GM21529 (cell line): ENCODE measurements at regions not wholly inside any gene's neighbourhood (a gene's known extent, or its start where the extent isn't known, plus 50 kb on each side); places are given as distances from the start of the nearest gene placed in this dataset.

ENCODE experiments used
- ATAC-seq: cut with Tn5 transposase; IDR thresholded peaks from one replicate; pipeline ENCODE4 v1.9.1; 2021; ENCODE audit not compliant: unreplicated experiment

DNA sequence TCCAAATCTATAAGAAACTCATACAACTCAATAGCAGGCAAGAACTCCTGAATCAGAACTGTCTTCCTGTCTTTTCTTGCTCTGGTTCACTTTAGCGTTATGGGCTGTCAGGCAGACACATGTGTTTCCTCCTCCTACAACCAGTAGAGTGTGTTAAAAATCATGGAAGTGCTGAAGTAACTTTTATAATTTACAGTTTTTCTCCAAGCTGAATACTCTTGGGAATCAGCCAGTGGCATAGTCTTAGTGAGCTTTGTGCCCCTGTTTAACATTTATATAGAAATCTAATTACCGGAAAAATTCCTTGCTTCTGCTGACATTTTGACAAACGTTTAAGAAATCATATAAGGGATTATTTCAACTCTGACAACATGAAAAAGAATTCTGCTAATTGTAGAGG, 113.1 kb upstream of the RGS18 start:
- no peak for ATAC-seq

DNA sequence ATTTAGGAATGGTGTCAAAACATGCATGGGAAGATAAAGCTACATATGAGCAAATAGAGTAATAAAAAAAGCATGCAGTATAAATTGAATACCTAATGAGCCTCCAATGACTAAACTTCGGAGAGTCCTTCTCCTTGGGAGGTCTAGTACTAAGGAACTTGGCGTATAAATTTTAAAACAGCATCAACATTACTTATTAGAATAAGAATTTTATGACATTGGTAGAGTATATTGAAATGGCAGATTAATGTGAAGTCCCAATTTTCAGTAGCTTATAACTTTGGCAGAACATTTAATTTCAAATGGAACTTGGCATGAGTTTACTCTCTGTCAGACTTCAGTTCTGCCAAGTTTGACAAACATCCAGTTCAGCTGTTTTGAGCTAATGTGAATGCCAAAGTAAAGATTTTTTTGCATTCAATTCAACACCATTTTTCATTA, 104.7 kb upstream of the RGS18 start:
- no peak for ATAC-seq

DNA sequence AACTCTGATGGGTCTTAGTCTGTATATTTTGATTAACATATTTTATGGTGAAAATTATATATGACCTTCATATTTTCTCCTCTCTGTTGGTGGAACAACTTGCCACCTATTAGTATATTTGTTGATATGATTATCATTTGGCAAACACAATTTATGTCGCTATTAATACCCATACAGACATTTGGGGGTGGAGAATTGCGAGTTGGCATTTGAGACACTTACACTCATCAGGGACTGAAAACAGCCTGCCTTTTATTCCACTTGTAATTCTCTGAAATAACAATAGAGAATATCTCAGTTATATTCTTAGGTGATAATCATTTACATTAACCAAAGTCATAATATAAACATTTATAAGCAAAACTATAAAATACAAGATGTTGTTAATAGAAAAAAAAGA, 100.5 kb upstream of the RGS18 start:
- ATAC-seq = no peak

DNA sequence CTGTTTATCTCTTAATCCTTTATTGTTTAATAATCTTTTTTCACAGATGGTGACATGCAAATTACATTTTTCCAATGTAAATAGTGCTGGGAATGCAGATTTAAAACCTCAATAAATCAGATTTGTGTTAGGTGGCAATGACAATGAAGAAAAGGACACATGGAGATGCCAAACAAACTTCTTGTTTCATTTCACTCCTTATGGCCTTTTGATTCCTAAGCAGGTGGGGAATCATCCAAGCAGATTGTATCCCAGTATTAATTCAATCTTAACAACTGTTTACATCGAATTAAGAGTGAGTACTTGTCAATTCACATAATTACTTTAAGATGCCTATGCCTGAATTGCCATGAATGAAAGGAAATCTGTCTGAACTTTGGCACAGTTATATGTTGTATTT, 98.9 kb upstream of the RGS18 start:
- no peak for ATAC-seq

DNA sequence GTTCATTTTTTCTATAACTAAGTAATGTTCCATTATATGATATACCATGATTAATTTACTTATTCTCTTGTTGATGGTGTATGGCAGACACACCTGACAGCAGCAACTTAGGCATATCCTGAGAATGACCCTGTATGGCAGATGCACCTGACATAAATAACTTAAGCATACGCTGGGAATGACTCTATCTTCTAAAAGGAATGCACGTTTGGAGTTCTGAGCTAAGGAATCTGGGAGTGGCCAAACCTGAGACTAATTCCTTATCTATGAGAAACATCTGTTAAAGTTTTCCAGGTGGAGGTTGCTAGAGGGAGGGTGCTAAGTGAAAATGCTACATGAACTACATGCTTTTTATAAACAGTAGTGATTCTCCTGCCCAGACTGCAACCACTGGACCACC, 96.7 kb upstream of the RGS18 start:
- ATAC-seq = no peak

DNA sequence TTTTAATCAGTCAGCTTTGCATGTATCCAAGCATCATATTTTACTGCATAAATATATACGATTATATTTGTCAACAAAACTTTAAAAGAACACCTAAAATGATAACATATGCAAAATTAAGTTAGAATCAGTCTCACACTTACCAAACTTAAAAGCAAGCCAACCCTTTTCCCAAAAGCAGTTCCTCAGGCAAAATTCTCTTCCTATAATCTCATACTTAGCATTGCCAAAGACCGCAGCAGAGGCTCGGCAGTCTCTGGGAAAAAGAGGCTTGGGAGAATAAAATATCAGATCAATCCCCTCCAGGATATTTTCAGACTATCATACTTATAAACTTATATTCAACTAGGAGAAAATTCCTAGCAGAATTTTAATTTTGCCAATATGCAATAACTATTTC, 93.2 kb upstream of the RGS18 start:
- no peak for ATAC-seq

DNA sequence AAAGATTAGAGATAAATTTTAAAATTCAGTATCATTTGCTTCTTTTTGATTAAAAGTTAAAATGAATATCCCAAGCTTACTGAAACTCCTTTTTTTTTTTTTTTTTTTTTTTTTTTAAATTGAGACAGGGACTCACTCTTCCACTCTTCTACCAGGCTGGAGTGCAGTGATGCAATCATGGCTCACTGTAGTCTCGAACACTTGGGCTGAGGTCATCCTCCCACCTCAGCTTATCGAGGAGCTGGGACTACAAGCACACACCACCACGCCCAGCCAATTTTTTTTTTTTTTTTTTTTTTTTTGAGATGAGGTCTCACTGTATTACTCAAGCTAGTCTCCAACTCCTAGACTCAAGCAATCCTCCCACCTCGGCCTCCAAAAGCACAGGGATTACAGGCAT, 92.1 kb upstream of the RGS18 start:
- no peak for ATAC-seq

DNA sequence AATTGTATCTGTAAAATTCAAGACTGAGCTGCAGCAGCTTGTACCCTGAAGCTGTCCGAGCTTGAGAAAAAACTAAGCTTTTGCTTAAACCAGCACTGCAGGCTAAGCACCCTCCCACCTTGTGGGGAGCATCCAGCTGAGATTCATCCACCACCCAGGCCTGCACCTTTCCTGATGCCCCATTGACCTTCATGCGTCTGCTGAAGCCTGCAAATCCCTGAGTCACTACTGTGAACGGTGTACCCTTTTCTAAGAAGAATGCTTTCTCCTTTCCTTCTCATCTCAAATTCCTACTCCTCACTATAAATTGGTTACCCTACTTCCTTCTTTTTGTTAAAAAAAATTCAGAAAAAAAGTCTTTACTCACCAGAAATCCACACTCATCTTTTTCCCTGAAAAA, 90.9 kb upstream of the RGS18 start:
- ATAC-seq = no peak

DNA sequence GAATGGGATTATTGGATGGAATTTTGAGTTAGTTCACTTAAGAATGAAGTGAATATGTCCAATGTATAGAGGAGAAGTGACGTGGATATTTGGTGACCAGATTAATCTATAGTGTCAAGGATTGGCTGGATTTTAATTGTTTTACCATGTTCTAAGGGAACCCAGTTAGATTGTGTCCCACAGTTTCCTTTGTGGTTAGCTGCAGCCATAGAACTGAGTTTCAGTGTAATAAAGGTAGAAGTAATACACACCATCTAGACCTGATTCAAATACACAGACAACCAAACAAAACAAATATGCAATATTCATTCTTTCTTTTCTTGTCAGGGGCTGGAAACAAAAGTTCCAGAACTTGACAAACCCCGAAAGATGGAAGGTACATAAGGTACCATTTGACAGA, 88.0 kb upstream of the RGS18 start:
- ATAC-seq = no peak

DNA sequence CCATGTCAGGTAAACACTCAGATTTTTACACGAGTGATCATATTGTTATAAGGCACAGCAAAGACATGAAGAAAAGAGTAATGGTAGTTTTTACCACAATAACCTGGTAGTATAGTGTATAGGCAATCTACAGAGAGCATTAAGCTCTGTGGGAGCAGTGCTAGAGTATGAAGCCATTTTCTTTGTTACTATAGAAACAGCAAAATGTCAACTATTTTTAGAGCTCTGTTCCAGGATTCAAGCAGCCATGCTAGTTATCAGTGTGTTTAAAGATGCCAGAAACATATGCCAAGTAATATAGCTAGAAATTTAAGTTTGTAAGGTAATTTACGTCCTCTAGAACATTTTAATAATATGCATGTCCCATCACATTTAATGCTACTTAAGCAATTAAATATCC, 77.6 kb upstream of the RGS18 start:
- no peak for ATAC-seq

DNA sequence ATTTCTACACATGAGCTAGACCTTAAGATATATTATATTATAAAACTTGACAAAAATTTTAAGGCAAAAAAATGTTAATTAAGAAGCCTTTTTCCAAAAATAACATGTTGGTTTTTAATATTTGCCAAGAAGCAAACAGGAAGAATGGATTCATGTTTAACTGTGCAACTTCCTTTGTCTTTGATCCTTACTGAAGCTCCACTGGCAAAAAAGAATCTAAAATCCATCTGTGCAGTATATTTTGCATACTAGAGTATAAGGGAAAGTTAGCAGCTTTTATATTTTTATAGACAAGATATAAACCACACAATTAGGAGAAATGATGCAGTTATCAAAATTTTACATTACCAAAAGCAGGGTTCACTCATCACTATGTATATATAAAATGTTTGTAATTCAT, 76.9 kb upstream of the RGS18 start:
- no peak for ATAC-seq

DNA sequence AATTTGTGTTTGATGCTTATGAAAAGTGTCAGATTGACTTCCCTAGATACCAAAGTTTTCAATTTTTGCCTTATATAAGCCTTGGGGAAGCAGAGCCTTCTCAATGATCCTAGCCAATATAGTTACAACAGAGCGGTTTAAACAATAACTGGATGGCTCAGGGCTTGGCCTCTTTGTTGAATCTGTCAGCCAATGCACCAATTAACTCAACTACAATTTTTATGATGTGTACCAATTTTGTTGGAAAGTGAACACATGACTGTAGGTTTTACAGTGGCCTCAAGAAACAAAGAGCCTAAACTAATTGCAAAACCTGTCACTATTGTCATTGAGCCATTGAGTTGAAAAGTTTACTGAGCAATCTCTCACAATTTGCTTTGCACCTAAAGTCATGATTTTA, 71.6 kb upstream of the RGS18 start:
- no peak for ATAC-seq

DNA sequence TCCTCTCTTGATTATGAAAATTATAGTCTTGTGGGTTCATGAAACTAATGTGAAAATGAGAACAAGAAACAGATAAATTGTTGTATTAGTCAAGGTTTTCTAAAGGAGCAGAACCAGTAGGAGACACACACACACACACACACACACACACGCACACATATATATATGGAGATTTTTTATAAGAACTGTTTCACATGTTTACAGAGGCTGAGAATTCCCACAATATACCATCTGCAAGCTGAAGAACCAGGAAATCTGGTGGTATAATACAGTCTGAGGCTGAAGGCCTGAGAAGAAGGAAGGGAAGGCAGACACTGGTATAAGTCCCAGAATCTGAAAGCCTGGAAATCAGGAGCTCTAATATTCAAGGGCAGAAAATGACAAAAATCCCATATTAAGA, 70.9 kb upstream of the RGS18 start:
- ATAC-seq = no peak

DNA sequence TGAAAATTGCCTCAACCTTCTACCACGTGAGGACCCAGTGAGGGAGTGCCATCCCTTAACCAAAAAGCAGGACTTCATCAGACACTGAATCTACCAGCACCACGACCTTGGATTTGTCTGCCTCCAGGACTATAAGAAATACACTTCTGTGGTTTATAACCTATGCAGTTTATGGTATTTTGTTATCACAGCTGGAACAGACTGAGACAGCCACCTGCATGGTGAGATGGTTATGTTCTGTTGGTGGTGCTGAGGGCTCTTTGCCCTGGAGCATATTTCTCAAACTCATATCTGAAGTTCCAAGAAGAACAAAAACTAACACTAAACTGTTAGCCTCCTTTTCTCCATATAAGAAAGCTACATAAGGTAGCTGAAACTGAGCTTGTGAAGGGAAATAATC, 69.8 kb upstream of the RGS18 start:
- ATAC-seq = no peak

DNA sequence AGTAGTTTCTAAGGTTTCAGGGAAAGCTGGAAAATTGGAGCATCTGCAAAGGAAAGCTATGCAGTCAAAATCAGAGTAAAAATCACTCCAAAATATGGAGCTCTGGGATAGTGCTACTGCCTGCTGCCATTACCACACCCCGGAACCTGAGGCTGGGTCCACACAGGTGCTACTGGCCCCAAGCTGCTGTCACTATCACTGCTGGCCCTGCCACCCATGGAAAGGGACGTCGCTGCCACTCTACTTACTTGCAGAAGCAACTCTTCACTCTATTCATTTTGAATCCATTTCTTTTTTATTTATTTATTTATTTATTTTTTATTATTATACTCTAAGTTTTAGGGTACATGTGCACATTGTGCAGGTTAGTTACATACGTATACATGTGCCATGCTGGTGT, 60.3 kb upstream of the RGS18 start:
- ATAC-seq = no peak

DNA sequence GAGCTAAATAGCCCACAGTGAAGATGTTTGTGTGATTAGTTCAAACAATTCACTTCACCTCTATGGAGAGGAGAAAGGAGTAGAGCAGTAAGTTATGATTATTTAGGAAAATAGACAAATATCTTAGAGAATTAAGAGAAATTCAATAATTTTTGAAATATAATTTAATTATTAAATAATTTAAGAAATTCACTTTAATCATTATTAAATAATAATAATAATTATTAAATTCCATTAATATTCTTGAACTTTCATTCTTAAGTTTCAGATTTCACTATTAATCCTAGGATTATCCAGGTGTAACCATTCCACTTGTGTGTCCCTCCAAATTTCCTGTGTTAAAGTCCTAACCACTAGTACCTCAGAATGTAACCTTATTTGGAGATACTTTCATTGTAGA, 58.9 kb upstream of the RGS18 start:
- ATAC-seq = no peak

DNA sequence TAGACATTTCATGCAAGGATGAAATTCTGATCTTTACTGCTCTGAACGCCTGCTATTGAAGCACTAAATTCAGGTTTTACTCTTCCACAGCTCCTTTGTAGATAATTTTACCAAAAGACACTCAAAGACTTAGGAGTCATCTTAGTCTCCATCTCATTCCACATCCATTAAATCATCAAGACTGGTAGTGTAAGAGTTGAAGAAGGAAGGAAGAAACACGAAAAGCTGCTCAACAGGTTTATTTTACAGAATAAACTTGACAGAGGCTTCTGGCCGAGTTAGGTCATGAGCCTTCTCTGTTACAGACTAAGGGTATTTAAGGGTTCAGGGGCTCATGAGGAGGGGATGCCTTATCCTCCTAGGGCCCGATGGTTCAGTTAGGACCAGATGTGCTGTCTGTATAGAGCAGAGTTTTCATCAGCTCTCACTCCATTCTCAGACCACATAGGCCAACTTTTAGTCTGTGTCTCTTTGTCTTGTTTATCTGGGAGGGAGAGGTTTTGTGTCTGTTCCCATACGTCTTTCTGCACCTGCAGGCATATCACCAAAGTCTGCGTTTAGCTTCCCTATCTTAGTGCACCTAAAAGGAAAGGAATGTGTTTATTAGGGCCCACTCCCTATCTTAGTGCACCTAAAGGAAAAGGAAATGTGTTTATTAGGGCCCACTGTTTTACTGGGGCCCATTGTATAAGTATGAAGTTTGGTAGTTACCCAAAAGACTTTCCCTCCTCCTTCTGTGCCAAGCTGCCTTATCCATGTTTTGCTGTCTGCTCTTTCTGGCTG, 57.4 kb upstream of the RGS18 start:
- ATAC-seq = no peak

DNA sequence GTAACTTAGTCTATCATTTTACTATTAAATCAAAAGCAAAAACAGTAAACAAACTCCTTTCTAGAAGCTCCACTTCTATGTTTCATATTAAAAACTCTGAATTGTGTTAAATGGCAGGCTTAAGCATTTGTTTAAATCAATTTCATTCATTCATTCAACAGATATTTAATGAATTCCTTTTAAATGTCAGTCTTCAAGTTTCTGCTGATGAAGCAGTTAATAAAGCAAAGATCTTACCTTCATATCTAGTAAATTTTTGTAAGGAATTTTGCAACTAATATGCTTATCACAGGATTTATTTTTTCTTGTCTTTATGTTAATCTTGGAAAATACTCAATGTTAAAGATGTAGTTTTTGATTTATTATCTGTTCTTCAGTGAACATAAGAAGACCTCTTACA, 54.1 kb upstream of the RGS18 start:
- ATAC-seq = no peak

DNA sequence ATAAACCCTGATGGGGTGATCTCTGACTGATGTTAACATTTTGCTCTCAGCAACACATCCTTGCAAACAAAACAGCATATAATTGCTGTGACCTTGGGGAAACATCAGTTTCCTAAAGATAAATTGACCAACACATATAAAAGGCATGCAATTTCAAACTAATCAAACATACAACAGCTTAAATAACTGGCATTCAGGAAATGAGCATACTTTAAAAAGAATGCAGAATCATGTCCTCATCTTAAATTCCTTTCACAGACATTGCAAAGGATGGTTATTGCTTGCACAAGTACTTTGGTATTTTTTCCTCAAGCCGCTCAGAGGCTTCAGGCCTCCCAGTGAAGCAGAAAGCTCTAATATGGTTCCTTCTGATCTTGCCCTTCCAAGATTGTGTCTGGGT, 53.4 kb upstream of the RGS18 start:
- ATAC-seq = no peak

DNA sequence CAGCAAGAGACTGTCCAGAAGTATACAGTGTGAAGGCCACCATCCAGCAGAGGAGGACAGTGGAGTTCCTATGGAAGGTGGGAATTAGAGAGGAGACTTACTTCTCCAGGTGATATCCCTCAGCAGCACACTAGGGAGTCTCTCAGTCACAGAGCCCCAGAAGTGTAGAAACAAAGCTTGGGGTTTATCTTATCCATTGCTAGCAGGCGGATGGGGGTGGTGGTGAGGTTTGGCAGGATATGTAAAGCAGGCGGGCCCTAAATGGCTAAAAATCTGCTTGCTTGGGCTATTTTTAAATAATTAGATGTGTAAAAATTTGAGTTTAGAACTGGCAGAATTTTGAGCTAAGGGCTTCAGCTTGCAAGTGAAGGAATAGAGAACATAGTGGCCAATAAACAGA, 50.1 kb upstream of the RGS18 start:
- no peak for ATAC-seq
